GM18951 (cell line): ENCODE measurements at regions not wholly inside any gene's neighbourhood (a gene's known extent, or its start where the extent isn't known, plus 50 kb on each side); places are given as distances from the start of the nearest gene placed in this dataset.

Experiments
- POLR2A ChIP-seq: IDR thresholded peaks from 4 replicates; pipeline ENCODE4 v1.6.1; 2011; ENCODE audit warnings: mild to moderate bottlenecking; ENCODE audit not compliant: insufficient read length, insufficient read depth; ENCODE audit errors: extremely low read depth
- in situ Hi-C: fragments of 300-500 bp; cut with MboI; formaldehyde crosslinking; loops from one replicate; pipeline ENCODE4 v1.12.0; 2022; ENCODE audit warnings: low sequenced_read_pairs, mixed read lengths, inconsistent platforms; ENCODE audit not compliant: unreplicated experiment

DNA sequence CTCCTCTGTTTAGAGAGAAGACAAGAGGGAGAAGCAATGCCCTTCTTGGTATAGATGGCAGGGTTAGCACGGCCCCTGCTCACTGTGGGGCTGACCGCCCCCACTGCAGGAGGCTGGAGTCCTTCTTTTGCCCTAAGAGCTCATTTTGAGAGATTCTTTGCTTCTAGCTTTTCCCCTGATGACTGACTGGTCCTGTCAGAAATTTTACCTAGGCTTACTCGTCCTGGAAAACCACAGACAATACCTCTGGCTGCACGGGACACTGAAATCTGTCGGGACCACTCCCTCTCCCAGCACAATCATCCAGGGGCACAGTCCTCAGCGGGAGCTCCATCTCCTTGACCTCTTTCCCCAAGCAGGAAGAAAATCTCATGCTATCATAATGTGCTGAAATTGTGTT is 143.0 kb upstream of the RGMA start:
- in situ Hi-C loops, result no loop called here
- no peak for TF ChIP-seq POLR2A

DNA sequence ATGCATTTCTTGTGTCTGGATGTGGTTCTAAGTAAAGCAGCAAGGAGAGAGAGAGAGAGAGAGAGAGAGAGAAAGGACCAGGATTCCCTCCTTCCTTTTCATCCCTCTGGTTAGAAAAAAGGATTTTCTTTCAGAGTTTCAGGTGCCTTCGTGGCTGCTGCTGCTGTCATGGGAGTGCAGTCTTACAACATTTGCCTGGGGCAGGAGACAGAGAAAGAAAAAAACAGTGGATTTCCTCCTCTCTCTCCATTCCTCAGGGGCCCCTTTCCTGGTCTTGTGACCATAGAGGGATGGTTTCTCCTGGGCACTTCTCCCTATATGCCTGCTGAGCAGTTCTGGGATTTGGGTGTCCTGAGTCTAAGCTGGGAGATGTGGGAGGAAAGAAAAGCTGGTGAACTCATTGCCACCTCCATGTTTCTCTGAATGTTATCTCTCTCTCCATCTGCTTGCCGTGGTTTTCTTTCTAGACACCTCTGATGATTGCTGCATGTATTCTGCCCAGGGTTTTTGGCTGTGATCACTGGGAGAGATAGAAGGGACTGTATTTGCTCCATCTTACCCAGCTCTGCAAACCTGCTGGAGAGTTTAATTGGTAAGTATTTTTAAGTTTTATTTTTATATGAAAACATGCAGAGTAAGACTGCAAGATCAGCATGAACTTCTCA is 142.4 kb upstream of the RGMA start:
- in situ Hi-C loops, result no loop called here
- no peak for TF ChIP-seq POLR2A

DNA sequence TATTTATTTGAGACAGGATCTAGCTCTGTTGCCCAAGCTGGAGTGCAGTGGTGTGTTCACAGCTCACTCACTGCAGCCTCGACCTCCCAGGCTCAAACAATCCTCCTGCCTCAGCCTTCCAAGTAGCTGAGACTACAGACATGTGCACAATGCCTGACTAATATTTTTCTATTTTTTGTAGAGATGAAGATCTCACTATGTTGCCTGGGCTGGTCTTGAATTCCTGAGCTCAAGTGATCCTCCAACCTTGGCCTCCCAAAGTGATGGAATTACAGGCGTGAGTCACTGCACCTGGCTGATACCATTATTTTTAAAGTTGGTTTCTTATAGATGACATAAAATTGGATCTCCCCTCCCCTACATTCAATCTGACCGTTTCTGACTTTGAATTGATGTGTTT is 139.5 kb upstream of the RGMA start:
- in situ Hi-C loops, result no loop called here

DNA sequence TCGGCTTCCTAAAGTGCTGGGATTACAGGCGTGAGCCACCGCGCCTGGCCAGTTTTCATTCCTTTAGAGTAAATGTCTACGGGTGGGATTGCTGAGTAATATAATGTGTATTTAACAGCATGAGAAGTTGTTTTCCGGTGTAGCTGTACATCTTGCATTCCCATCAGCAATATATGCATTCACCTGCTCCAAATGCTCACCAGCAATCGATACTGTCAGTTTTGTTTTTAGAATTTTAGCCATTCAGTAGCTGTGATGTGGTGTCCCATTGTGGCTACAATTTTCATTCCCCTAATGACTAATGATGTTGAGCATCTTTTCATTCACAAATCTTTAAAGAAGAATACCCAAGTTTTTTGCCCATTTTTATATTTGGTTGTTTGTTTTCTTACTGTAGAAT is 134.8 kb upstream of the RGMA start:
- in situ Hi-C loops, result no loop called here
- TF ChIP-seq POLR2A, result no peak

More for the DNA sequence above, 139.5 kb upstream of the RGMA start:
- TF ChIP-seq POLR2A, result no peak

DNA sequence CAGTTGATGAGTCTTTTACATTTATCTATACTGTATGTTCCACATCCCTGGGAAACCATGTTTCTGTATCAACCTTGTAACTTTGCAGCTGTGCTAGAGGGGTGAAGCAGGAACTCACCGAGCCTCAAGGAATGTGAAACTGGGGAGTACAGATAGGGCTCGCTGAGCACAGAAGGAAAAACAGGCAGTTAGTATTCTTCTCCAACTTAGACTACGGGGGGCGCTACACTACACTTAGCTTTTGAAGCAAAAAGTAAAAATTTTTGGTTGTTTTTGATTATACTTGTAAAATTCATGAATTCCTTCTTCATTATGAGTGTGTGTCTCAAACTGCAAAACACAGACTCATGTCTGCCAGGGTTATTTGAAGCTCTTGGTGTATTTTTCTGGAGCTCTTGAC is 132.7 kb upstream of the RGMA start:
- TF ChIP-seq POLR2A, result no peak
- in situ Hi-C loops, result no loop called here

DNA sequence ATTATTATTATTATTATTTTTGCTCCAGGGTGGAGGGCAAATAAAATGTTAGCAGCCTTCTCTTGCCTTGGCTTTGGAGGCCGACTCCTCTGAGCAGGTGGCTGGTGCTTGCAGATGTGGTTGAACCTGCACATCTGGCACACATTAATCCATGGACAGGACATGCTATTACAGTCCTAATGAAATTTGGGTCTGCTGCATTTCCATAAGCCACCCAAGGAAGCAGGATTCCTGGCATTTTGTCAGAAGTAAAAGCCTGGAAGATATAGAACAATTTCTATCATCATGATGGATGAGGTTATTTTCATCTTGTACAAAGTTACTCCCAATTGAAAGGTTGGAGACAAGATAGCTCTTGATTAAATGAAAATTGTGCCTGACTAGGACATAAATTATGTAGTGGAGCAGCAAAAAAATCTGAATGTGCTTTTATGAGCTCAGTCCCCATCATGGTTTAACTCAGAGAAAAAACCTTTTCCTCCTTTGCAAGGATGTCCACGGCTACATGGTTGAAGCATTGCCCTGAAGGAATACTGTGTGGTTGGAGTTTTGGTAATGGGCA is 130.9 kb upstream of the RGMA start:
- TF ChIP-seq POLR2A, result no peak
- in situ Hi-C loops, result no loop called here

DNA sequence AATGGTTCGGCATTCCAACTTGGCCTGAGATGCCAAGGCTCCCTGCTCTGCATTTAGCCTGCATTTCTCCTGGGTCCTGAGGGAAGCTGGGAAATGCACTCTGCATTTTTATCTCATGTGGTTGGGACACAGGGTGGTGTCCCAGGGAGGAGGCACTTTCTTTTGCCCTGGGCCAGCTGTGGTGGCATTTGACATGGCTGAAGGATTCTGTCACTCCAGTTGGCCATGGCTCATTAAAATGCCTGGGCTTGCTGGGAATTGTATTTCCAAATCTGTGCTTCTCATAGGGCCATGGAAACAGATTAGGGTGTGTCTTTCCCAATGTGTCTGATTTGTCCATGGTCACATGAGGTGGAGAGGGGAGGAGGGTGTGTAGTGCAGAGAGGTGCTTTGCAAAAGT is 128.3 kb upstream of the RGMA start:
- in situ Hi-C loops, result no loop called here
- TF ChIP-seq POLR2A, result no peak

DNA sequence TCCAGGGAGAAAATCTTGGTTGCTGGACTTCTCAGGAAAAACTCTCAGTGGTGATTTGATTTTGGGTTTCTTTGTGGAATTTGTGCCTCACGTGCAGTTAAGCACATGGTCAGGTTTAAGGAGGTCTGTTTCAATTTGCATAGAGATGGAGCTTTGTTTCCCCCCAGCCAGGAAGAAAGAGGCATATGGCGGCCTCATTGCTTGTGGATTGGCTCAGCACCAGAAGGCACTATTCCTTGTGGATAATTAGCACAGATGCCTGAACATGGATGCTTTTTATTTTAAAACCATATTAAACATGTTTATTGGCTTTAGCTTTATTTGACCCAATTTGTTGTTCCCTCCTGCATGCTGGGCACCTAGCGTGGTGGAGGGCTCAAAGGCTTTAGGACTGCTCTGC is 125.1 kb upstream of the RGMA start:
- in situ Hi-C loops, result no loop called here
- no peak for TF ChIP-seq POLR2A

DNA sequence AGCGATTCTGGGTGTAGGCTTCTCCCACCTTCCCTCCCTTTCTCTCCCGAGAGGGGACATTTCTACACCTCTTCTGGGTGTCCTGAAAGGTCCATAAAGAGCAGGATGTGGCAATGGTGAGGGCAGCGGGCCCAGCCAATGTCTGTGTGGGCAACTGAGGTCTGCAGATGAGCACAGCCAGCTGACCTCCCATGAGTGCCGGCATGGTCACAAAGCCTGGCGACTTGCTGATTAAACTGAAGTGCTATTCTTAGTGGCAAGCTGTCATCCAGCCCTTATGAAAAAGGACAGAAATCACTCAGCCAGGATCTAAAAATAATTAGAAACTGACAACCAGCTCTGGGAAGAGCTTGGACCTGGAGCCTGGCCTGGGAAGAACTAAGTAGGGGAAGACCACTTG is 124.3 kb upstream of the RGMA start:
- in situ Hi-C loops, result no loop called here
- no peak for TF ChIP-seq POLR2A

DNA sequence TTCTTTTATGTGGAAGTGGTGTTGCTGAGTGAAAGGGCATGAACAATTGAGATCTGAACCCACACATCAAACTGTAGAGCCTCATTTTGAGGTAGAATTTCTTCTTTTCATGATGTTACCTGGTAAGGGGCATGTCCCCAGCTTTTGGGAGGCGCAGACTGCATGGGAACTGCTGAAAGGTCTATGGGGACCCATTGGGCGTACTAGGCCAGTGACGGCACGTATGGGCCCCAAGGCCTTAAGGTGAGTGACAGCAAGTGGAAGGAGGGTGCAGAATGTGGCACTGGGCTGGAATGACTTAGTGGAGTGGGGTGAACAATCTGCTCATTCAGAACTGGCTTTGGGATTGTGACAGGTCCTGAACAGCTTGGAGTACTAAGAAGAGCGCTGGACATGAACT is 123.6 kb upstream of the RGMA start:
- no peak for TF ChIP-seq POLR2A
- in situ Hi-C loops, result no loop called here

DNA sequence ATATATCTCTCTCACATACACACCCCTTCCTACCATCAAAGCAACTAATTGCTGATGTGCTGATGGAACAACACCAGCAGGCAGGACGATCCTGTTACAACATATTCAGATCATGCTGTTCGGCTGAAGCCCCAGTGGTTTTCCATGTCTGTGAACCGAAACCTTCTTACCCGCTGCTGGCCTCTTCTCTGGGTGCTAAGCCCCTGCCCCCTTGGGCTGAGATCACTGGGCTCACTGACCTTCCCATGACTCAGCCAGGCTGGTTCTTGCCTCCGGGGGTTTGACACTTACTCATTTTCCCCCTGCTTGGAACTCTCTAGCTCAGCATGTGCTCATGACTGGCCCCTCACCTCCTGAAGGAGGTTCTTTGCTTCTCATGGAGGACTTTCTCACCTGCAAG is 122.0 kb upstream of the RGMA start:
- TF ChIP-seq POLR2A, result no peak
- in situ Hi-C loops, result no loop called here

DNA sequence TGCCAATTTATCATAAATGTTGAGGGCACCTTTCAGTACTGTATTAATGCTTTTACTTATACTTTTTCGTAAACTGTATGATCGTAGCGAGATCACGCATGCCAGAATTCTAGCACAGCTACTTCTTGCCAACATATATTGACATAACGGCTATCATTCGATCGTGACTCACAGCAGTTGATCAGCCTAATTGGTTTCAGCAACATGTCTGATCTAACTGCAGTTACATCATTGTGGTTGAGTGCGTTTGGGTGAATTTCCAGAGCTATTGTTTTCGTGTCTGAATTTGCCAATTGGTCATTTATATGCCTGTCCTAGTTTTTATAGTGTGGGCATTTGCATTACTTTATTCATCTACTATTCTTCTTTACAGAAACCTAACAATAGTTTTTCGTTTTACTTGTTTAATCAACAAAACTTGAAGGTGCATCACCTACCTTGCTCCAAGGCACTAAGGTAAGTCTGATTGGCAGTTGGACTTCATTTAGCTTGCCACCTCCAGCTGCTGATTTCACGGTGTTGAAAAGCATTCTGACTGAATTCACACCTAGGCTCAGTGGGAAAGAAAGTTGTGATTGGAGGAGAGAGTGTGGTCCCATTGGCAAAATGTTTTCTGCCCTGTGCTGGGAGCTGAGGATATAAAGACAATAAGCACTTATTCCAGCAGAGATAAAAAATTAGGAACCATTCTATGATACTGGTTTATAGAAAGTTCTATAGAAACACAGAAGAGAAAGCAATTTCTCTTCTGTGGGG is 120.9 kb upstream of the RGMA start:
- in situ Hi-C loops, result no loop called here
- TF ChIP-seq POLR2A, result no peak

DNA sequence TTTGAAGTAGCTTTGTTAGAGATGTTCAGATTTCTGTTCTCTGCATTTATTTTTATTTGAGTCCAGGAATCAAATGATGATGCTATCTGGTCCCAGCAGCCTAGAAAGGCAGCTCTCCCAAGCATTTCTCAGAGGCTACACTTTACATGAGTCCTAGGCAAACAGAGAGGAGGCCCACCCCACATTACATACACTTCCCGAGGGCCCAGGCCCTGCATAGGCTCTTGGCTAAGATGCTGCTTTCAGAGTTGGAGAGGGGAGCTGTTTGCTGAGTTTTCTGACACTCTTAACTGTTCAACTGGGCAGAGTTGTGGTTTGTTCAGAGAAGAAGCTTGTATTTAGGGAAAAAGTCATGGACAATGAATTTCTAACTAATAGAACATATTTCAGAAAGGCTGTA is 117.9 kb upstream of the RGMA start:
- TF ChIP-seq POLR2A, result no peak
- in situ Hi-C loops, result no loop called here

DNA sequence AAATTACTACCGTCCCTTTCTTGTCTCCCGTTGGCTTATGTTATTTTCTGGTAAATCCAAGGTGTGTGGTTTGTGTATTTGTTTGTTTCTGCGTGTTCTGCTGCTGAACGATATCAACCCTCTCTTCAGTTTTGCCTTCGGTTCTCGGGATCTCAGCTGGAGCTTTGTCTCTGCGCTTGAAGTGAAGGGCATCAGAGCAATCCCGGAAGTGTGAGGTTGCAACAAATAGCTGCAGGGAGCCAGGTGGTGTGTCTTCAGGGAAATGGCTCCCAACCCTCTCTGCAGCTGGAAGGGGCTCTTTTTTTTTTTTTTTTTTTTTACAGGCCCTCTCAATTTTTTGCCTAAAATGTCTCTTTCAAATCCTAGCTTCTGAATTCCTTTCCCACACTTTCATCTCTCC is 116.4 kb upstream of the RGMA start:
- TF ChIP-seq POLR2A, result no peak
- in situ Hi-C loops, result no loop called here

DNA sequence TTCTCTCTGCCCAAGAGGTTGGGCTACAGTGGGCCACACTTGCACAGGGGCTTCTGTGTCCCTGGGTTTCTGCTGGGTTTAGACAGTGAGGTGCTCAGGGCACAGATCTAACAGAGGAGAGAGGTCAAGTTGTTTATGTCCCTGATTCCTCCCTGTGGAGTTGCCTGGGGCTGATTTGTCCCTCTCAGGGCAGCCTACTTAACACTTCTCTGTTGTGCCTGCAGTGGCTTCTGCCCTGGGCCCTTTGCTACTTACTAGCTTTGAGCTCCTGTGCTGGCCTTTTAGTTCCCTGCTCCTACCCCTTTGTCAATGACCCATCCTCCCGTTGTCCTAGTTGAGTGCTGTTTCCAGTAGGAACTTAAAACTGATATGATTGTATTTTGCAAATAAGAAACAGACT is 114.0 kb upstream of the RGMA start:
- no peak for TF ChIP-seq POLR2A
- in situ Hi-C loops, result no loop called here

DNA sequence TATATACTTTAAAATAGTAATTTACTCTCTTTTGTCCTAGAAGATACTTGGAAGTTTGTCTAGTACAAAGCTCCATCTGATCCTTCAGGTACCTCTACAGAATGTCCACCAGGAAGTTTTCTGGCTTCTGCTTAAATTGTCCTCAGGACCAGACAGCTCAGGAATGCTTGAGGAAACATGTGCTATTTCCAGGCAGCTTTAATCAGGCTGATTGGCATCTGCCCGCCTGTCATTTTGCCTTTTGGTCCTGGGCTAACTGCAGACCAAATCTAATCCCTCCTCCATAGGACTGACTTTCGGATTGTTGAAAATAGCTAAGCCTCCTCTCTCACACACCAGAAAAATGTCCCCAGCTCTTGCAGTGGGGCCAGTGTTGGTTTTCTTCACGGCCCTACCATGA is 113.4 kb upstream of the RGMA start:
- no peak for TF ChIP-seq POLR2A
- in situ Hi-C loops, result no loop called here
